ENCODE measurements at regions not wholly inside any gene's neighbourhood (a gene's known extent, or its start where the extent isn't known, plus 50 kb on each side); places are given as distances from the start of the nearest gene placed in this dataset.
A peak's percentile ranks its signal among the peaks of the same experiment; 100 is the strongest.
"Not testable (repeated sequence)": the region's sequence is repeated elsewhere in the genome, so short reads cannot be mapped to it uniquely, and the experiment has no call there.

GRCh38 chr10:64863836-64864235, 1342.6 kb downstream of the REEP3 start:
- no peak for TF ChIP-seq CTCF (conservative IDR thresholded peaks at IDR 0.05; ENCODE audit: low read depth, low read length)
- DNase-seq (ENCODE audit: low read depth): no peak
- no peak overlapping the region for H3K4me3 ChIP-seq (ENCODE audit: low read depth, low read length)

DNA sequence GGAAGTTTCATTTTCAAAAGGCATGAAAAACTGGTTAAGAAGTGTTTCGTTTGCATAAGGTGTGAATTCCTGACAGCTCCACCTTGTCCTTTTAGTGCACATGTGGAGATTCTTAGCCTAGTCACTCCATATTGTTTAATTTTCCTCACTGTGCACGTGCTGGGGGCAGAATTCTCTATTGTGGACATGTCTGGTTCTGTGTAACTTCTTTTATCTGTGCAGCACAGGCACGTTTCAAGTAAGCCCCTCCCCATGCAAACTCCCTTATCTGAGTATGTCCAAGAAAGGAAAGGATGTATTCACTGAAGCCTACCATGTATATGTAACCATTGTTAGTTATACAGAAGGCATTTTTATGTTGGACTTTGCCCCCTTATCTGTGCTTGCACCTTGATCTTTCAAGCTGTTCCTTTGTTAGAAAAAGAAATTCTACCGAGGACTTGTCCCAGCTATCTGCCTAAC, 1346.3 kb downstream of the REEP3 start:
- no peak for TF ChIP-seq CTCF (conservative IDR thresholded peaks at IDR 0.05; ENCODE audit: low read depth, low read length)
- no peak overlapping the region for H3K4me3 ChIP-seq (ENCODE audit: low read depth, low read length)
- DNase-seq (ENCODE audit: low read depth): no peak

DNA sequence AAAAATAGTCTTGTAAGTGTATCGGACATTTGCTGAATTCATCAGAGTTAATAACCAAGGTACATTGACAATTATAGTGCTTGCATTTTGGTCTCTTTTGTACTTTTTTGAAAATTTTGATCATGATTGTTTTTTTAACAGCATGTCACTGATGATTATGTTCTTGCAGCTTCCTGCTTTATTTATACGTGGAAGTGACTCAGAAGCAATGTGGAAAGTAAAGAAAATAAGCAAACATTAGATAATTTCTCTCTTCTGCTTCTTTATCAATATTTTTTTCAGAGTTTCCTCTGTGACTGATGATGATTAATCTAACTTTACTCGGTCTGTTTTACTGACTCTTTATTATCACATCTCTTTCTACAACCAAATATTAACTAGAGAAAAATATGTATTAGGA, 1351.9 kb downstream of the REEP3 start:
- H3K4me3 ChIP-seq (ENCODE audit: low read depth, low read length): no peak overlapping the region
- no peak for TF ChIP-seq CTCF (conservative IDR thresholded peaks at IDR 0.05; ENCODE audit: low read depth, low read length)
- peak; percentile 2 for DNase-seq (ENCODE audit: low read depth)

DNA sequence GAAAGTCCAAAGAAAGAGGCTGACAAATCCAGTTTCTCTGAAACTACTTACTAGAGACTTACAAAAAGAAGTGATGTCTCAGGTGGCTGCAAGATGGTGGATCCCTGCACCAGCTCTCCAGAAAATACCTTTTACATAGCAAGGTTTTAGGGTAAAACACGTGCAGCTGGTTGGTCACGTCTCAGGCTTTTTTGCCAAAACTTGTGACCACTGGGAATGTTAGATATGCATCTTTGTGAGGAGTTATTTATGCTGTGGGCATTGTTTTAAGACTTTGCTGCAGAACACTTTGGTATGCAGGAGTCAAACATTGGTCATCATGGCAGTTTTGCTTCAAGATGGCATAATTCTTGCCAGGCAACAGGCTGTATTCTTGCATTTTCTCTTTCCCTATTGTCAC, 1352.8 kb downstream of the REEP3 start:
- H3K4me3 ChIP-seq (ENCODE audit: low read depth, low read length): no peak overlapping the region
- DNase-seq (ENCODE audit: low read depth): peak; percentile 2
- TF ChIP-seq CTCF (conservative IDR thresholded peaks at IDR 0.05; ENCODE audit: low read depth, low read length): no peak

DNA sequence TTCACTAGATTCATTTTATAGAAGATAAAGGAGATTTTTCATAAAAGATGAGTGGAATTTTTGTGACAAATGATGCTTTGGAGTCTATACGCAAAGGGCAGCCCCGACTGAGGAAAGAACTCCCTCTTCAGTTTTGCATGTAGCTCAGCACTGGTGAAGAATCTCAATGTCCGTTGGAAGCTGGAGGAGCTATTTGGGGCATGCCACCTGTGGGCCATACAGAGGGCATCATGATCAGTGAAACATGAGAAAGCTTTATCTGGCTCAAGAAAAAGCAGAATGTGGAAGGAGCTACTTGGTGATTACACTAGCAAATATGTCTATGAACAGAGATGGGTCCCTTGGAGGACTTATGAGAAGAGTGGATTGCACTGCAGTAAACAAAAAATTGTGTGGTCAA, 1359.3 kb downstream of the REEP3 start:
- no peak for TF ChIP-seq CTCF (conservative IDR thresholded peaks at IDR 0.05; ENCODE audit: low read depth, low read length)
- no peak overlapping the region for H3K4me3 ChIP-seq (ENCODE audit: low read depth, low read length)
- no peak for DNase-seq (ENCODE audit: low read depth)

DNA sequence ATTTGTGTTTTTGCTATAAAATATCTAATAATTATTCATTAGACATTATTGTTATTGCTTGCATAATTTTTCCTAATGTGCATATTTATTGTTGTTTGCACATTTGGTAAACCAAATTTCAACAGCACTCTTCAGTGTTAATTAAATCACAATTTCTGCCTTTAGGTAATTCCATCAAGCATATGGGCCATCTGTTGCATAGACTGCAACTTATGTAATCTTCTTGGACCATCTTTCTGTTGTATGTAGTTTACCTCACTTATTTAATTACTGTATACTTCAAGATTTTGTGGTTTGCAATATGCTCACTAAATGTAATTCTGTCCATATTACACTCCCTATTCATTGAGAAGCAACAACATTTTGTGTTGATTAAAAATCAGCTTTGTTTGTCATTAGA, 1360.1 kb downstream of the REEP3 start:
- DNase-seq (ENCODE audit: low read depth): no peak
- H3K4me3 ChIP-seq (ENCODE audit: low read depth, low read length): no peak overlapping the region
- no peak for TF ChIP-seq CTCF (conservative IDR thresholded peaks at IDR 0.05; ENCODE audit: low read depth, low read length)

- no peak for DNase-seq (ENCODE audit: low read depth)
- H3K4me3 ChIP-seq (ENCODE audit: low read depth, low read length): no peak overlapping the region
- TF ChIP-seq CTCF (conservative IDR thresholded peaks at IDR 0.05; ENCODE audit: low read depth, low read length): no peak
Measured at GRCh38 chr10:64896582-64896981, 1375.4 kb downstream of the REEP3 start.

GRCh38 chr10:64906311-64906710, 1385.1 kb downstream of the REEP3 start:
- not testable (repeated sequence) for H3K4me3 ChIP-seq (ENCODE audit: low read depth, low read length); DNase-seq (ENCODE audit: low read depth)

DNA sequence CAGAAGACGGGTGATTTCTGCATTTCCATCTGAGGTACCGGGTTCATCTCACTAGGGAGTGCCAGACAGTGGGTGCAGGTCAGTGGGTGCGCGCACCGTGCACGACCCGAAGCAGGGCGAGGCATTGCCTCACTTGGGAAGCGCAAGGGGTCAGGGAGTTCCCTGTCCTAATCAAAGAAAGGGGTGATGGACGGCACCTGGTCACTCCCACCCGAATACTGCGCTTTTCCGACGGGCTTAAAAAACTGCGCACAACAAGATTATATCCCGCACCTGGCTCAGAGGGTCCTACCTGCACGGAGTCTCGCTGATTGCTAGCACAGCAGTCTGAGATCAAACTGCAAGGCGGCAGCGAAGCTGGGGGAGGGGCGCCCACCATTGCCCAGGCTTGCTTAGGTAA, 1403.1 kb downstream of the REEP3 start:
- not testable (repeated sequence) for H3K4me3 ChIP-seq (ENCODE audit: low read depth, low read length); DNase-seq (ENCODE audit: low read depth)

Data from choroid plexus epithelial cell (primary cell).